Activated T-cell treated with anti-CD3 and anti-CD28 coated beads for 1 hour (primary cell): ENCODE measurements at regions not wholly inside any gene's neighbourhood (a gene's known extent, or its start where the extent isn't known, plus 50 kb on each side); places are given as distances from the start of the nearest gene placed in this dataset.

Experiments
- DNase-seq: peaks from one replicate; pipeline ENCODE4 v3.0.0-alpha.2; 2020; ENCODE audit warnings: low read depth

GRCh38 chr2:181152226-181152625 lies 171.8 kb downstream of the UBE2E3 start:
- no peak for DNase-seq

GRCh38 chr2:181152701-181153100 lies 172.3 kb downstream of the UBE2E3 start:
- DNase-seq: no peak

GRCh38 chr2:181153886-181154285 lies 173.5 kb downstream of the UBE2E3 start:
- DNase-seq: no peak

- DNase-seq: no peak
Measured at GRCh38 chr2:181157326-181157725, 176.9 kb downstream of the UBE2E3 start.

- no peak for DNase-seq
Measured at GRCh38 chr2:181158427-181158826, 178.0 kb downstream of the UBE2E3 start.

- no peak for DNase-seq
Measured at GRCh38 chr2:181161615-181162014, 181.2 kb downstream of the UBE2E3 start.

- DNase-seq: no peak
Measured at GRCh38 chr2:181163139-181163538, 182.7 kb downstream of the UBE2E3 start.

GRCh38 chr2:181163691-181164090 lies 183.3 kb downstream of the UBE2E3 start:
- DNase-seq: no peak

GRCh38 chr2:181164699-181165098 lies 184.3 kb downstream of the UBE2E3 start:
- DNase-seq: no peak

- DNase-seq: no peak
Measured at GRCh38 chr2:181165199-181165868, 184.9 kb downstream of the UBE2E3 start.

- DNase-seq: no peak
Measured at GRCh38 chr2:181169503-181169902, 189.1 kb downstream of the UBE2E3 start.

- no peak for DNase-seq
Measured at GRCh38 chr2:181170256-181170655, 189.9 kb downstream of the UBE2E3 start.

GRCh38 chr2:181172676-181173075 lies 192.3 kb downstream of the UBE2E3 start:
- DNase-seq: no peak

- no peak for DNase-seq
Measured at GRCh38 chr2:181174611-181175580, 194.5 kb downstream of the UBE2E3 start.

- DNase-seq: no peak
Measured at GRCh38 chr2:181176540-181176939, 196.1 kb downstream of the UBE2E3 start.

GRCh38 chr2:181177376-181177775 lies 197.0 kb downstream of the UBE2E3 start:
- no peak for DNase-seq

GRCh38 chr2:181178130-181178529 lies 197.7 kb downstream of the UBE2E3 start:
- DNase-seq: no peak

- DNase-seq: no peak
Measured at GRCh38 chr2:181178823-181179412, 198.5 kb downstream of the UBE2E3 start.

GRCh38 chr2:181183878-181184542 lies 203.6 kb downstream of the UBE2E3 start:
- DNase-seq: no peak

GRCh38 chr2:181185421-181185820 lies 205.0 kb downstream of the UBE2E3 start:
- no peak for DNase-seq

- DNase-seq: no peak
Measured at GRCh38 chr2:181185948-181186347, 205.5 kb downstream of the UBE2E3 start.

- DNase-seq: no peak
Measured at GRCh38 chr2:181188605-181189004, 208.2 kb downstream of the UBE2E3 start.
